Testis (tissue), 2 donors: ENCODE measurements at regions not wholly inside any gene's neighbourhood (a gene's known extent, or its start where the extent isn't known, plus 50 kb on each side); places are given as distances from the start of the nearest gene placed in this dataset.

Experiments
- DNase-seq: peaks from one replicate; pipeline ENCODE4 v3.0.0-alpha.2; 2019
- H3K27ac ChIP-seq, 2 donors: fragments of 200-600 bp; sonication (generic); one replicate each; pipeline ENCODE4 v1.5.1; 2019
- H3K27me3 ChIP-seq: fragments of 200-600 bp; sonication (generic); one replicate; pipeline ENCODE4 v1.5.1; 2019
- H3K36me3 ChIP-seq: fragments of 200-600 bp; sonication (generic); one replicate; pipeline ENCODE4 v1.5.1; 2017; ENCODE audit warnings: low read depth; ENCODE audit errors: missing control alignments
- H3K4me1 ChIP-seq: fragments of 200-600 bp; sonication (generic); one replicate; pipeline ENCODE4 v1.5.1; 2019
- H3K4me3 ChIP-seq, 2 donors: fragments of 200-600 bp; sonication (generic); one replicate each; pipeline ENCODE4 v1.5.1; 2017 to 2019
- H3K9me3 ChIP-seq: fragments of 200-600 bp; sonication (generic); one replicate; pipeline ENCODE4 v1.5.1; 2017
- POLR2A ChIP-seq: fragments of 450-650 bp; IDR thresholded peaks from one replicate; pipeline ENCODE4 v1.6.1; 2017; ENCODE audit warnings: antibody characterized with exemption, mild to moderate bottlenecking, moderate library complexity
- WGBS, 2 donors: methylation state at CpG; one replicate each; pipeline ENCODE4 v1.1.5; 2018; 5-methylcytosine and 5-hydroxymethylcytosine counted together
- intact Hi-C: fragments of 100-400 bp; cut with DNase I; formaldehyde crosslinking; loops from one replicate; pipeline ENCODE4 v1.15.1; 2023; ENCODE audit warnings: low total_unique reads
- TF ChIP-seq, protein P1 (sequence below), 3 experiments: fragments of 450-650 bp in 2 of 3; fragments of 200-600 bp in 1 of 3; sonication (generic) in 1 of 3; IDR thresholded peaks; one replicate each; pipeline ENCODE4 v1.5.1; 2016 to 2019; ENCODE audit warnings: antibody characterized with exemption in 3 of 3, mild to moderate bottlenecking in 2 of 3, moderate library complexity in 1 of 3

DNA sequence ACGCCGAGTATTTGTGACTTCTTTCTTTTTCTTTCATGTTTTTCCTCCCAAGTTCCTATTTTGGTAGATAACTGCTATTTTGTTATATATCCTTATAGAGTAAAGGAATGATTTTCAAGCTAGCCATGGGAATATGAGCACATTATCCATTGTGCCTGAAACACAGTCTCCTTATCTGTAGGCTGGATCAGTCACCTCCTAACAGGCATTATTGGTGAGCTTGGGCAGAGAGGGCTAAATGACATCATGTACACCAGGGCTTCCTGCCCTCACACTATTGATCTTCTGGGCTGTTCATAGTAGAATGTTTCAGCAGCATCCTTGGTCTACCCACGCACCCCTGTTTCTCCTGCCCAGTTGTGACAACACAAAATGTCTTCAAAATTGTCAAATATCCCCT, 88.1 kb upstream of the CTBP2 start:
- no peak overlapping the region for H3K4me3 ChIP-seq
- H3K36me3 ChIP-seq = no peaks in the 10 kb centered on the region
- no peaks in the 10 kb centered on the region for H3K9me3 ChIP-seq
- no peak for DNase-seq
- no peaks in the 10 kb centered on the region for H3K4me1 ChIP-seq
- intact Hi-C loops = no loop called here
- TF ChIP-seq POLR2A = no peak
- TF ChIP-seq, protein P1, sequence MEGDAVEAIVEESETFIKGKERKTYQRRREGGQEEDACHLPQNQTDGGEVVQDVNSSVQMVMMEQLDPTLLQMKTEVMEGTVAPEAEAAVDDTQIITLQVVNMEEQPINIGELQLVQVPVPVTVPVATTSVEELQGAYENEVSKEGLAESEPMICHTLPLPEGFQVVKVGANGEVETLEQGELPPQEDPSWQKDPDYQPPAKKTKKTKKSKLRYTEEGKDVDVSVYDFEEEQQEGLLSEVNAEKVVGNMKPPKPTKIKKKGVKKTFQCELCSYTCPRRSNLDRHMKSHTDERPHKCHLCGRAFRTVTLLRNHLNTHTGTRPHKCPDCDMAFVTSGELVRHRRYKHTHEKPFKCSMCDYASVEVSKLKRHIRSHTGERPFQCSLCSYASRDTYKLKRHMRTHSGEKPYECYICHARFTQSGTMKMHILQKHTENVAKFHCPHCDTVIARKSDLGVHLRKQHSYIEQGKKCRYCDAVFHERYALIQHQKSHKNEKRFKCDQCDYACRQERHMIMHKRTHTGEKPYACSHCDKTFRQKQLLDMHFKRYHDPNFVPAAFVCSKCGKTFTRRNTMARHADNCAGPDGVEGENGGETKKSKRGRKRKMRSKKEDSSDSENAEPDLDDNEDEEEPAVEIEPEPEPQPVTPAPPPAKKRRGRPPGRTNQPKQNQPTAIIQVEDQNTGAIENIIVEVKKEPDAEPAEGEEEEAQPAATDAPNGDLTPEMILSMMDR (IDR thresholded peaks at IDR 0.05) = no peak
- no peaks in the 10 kb centered on the region for H3K27me3 ChIP-seq
- H3K27ac ChIP-seq = no peak overlapping the region
- WGBS, 2 donors = 66 to 67% methylated on average over 3 of the region's 3 CpGs

- no peaks in the 10 kb centered on the region for H3K9me3 ChIP-seq
- no peak for DNase-seq
- H3K27me3 ChIP-seq = no peaks in the 10 kb centered on the region
- H3K4me1 ChIP-seq = no peaks in the 10 kb centered on the region
- intact Hi-C loops = no loop called here
- TF ChIP-seq, protein P1 (IDR thresholded peaks at IDR 0.05) = no peak
- TF ChIP-seq POLR2A = no peak
- no peak overlapping the region for H3K4me3 ChIP-seq
- 68 to 74% methylated on average over 8 of the region's 8 CpGs for WGBS, 2 donors
- H3K27ac ChIP-seq = no peak overlapping the region
- H3K36me3 ChIP-seq = no peaks in the 10 kb centered on the region
These were observed 87.2 kb upstream of the CTBP2 start for GRCh38 chr10:125247576-125247975.

GRCh38 chr10:125243532-125244253, 83.3 kb upstream of the CTBP2 start:
- WGBS, 2 donors = 92 to 95% methylated on average over 3 of the region's 3 CpGs
- DNase-seq = no peak
- TF ChIP-seq, protein P1 (IDR thresholded peaks at IDR 0.05) = no peak
- TF ChIP-seq POLR2A = no peak

DNA sequence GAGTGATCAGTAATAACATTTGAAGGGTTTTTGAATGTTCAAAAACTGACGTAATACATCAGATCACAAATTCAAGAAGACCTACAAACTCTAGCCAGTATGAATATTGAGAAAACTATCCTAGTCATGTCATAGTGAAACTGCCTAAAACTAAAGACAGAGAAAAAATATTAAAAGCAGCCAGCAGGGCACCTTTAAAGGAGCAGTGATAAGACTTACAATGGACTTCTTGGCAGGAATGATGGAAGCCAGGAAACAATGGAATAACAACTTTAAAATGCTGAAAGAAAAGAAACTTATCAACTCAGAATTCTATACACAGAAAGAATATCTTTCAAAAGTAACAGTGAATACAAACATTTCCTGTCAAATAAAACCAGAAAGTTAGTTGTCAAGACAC, 78.3 kb upstream of the CTBP2 start:
- no peaks in the 10 kb centered on the region for H3K36me3 ChIP-seq
- TF ChIP-seq POLR2A = no peak
- TF ChIP-seq, protein P1 (IDR thresholded peaks at IDR 0.05) = no peak
- H3K4me1 ChIP-seq = no peaks in the 10 kb centered on the region
- no peak overlapping the region for H3K27ac ChIP-seq
- intact Hi-C loops = no loop called here
- DNase-seq = no peak
- H3K27me3 ChIP-seq = no peaks in the 10 kb centered on the region
- 100% methylated on average over 1 of the region's 1 CpG for WGBS, 2 donors
- no peak overlapping the region for H3K4me3 ChIP-seq
- no peaks in the 10 kb centered on the region for H3K9me3 ChIP-seq

More at GRCh38 chr10:125243532-125244253, 83.3 kb upstream of the CTBP2 start:
- Histone ChIP-seq H3K4me3 (no peak overlapping the region), H3K27me3 (no peaks in the 10 kb centered on the region), H3K4me1 (no peaks in the 10 kb centered on the region), H3K9me3 (no peaks in the 10 kb centered on the region), H3K27ac (no peak overlapping the region), H3K36me3 (no peaks in the 10 kb centered on the region)
- intact Hi-C loops = no loop called here

GRCh38 chr10:125236091-125236490, 75.7 kb upstream of the CTBP2 start:
- no peak overlapping the region for H3K4me3 ChIP-seq
- H3K4me1 ChIP-seq = no peaks in the 10 kb centered on the region
- no peaks in the 10 kb centered on the region for H3K27me3 ChIP-seq
- H3K27ac ChIP-seq = no peak overlapping the region
- H3K36me3 ChIP-seq = no peaks in the 10 kb centered on the region
- no peak for TF ChIP-seq POLR2A
- TF ChIP-seq, protein P1 (IDR thresholded peaks at IDR 0.05) = no peak
- intact Hi-C loops = no loop called here
- no peak for DNase-seq
- no peaks in the 10 kb centered on the region for H3K9me3 ChIP-seq
- 91 to 97% methylated on average over 1 of the region's 1 CpG for WGBS, 2 donors
